GOT3 (cell line): ENCODE measurements at regions not wholly inside any gene's neighbourhood (a gene's known extent, or its start where the extent isn't known, plus 50 kb on each side); places are given as distances from the start of the nearest gene placed in this dataset.

Experiments used
- DNase-seq: peaks from one replicate; lab custom pipeline; 2025; ENCODE audit warnings: mixed read lengths; lab: John Stamatoyannopoulos, UW

- DNase-seq = no peak
These were observed 143.9 kb upstream of the SSTR1 start for GRCh38 chr14:38063711-38064320.

- no peak for DNase-seq
These were observed 142.5 kb upstream of the SSTR1 start for GRCh38 chr14:38065106-38065762.

GRCh38 chr14:38070061-38070588, 137.6 kb upstream of the SSTR1 start:
- no peak for DNase-seq

DNA sequence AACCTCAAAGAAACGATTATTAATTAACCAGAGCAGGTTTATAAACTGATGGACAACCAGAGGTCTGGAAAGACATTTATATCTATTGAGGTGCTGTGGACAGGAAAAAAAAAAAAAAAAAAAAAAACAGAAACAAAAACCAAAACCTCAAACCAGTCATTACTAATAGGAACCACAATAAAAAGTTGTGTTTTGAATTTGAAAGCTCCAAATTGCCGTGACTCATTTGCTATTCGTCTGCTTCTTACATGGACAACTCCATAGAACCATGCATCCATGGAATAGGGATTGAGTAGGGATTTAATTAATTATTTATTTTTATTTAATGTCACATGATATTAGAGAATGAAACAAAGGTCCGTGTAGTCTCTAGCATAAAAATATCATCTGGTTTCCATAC, 134.1 kb upstream of the SSTR1 start:
- DNase-seq = no peak

GRCh38 chr14:38074081-38074480, 133.6 kb upstream of the SSTR1 start:
- DNase-seq = no peak

DNA sequence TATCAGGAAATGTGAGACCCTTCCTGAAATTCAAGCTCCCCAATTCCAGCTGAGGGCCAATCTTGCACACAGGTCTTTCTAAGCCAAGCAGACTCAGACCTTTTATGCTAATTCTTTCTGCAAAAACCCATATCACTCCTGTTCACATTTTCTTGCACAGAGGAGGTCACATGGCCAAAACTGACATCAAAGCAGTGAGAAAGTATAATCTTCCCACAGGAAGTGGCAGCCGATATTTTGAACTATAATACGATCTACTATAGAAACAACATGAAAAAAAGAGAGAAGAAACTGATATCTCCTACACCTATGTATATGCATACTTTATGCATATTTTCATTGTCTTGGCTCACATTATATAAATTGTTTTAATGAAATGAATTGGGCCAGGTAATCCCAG, 132.9 kb upstream of the SSTR1 start:
- no peak for DNase-seq

- no peak for DNase-seq
These were observed 129.3 kb upstream of the SSTR1 start for GRCh38 chr14:38078393-38078792.

DNA sequence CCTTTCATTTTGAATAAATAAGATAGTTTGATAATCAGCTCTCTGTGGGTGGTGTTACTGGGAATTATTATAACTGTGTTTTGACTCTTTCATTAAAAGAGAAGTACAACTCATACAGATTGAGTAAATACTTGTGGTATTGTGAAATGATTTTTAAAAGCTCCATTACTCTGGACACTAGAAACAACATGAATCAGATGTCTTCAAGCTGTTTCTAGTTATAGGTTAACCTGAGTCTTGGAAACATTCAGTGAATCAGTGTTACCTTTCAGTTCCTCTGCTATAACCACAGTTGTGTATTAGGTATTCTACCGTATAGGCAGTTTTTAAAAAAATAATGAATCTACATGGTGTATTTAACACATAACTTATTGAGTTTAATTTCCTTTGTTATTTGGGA, 128.4 kb upstream of the SSTR1 start:
- no peak for DNase-seq

GRCh38 chr14:38079886-38080285, 127.8 kb upstream of the SSTR1 start:
- DNase-seq = no peak

DNA sequence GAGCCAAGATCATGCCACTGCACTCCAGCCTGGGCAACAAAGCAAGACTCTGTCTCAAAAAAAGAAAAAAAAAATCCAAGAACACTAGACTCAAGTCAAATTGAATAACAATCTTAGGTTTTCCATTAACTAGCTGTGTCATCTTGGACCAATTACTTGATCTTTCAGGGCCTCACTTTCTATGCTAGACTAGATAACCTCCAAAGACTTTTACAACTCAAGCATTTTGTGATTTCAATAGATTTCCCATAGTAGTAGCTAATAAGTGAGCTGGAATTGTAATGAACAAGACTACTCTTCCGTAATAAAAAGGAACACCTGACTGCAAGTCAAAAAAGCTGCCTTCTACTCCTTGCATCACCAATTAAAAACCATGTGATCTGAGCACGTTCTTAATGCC, 127.0 kb upstream of the SSTR1 start:
- DNase-seq = no peak

DNA sequence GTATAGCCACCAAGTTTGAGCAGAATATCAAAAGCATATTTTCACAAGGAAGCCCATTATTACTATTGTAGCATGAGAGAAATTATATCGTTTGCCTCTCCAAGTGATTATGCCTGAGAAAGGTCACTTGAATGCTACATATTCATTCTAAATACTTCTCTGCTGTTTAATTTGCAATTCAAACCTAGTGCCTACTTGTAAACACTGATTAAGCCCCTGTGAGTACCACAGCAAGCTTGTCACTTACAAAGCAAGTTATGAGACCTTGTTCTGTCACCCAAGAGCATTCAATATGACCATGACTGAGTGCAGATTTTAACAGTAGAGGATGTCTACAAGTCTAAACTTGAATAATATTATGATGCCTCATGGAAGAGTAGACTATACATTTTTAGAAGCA, 124.7 kb upstream of the SSTR1 start:
- DNase-seq = no peak

DNA sequence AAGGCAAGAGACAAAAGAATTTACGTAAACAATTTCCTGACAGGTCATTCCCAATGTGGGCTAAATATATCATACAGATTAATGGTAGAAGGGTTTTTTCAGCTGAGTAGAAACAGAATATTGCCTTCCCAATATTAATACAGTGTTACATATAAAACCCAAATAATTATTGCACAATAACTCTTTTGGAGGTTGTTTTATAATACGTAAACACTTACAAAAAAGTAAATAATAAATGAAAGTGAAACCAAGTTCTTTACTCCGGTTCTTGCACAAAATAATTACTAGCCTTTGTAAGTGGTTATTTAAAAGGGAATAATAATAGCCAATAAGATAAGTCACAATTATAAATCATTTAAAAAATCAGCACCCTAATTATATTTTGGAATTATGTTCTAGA, 118.6 kb upstream of the SSTR1 start:
- DNase-seq = no peak

GRCh38 chr14:38090506-38090905, 117.2 kb upstream of the SSTR1 start:
- DNase-seq = no peak

DNA sequence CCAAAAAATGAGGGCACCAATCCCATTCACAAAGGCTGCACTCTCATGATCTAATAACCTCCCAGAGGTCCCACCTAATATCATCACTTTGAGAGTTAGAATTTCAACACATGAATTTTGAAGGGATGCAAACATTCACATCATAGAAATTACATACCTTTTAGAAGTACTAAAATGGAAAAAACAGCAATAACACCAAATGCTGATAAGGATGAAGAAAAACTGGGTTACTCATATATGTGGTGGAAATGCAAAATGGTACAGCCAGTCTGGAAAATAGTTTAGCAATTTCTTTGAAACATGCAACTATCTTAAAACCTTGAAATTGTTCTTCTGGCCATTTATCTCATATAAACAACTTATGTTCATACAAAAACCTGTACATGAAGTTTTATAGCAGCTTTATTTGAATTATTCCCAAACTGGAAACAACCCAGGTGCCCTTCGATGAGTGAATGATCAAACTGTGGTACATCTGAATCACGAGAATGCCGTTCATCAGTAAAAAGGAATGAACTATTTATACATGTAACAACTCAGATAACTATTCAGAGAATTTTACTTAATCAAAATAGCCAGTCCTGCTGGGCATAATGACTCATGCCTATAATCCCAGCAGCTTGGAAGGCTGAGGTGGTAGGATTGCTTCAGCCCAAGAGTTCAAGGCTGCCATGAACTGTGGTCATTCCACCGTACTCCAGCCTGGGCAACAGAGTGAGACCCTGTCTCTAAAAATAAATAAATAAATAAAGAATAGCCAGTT, 109.4 kb upstream of the SSTR1 start:
- no peak for DNase-seq

DNA sequence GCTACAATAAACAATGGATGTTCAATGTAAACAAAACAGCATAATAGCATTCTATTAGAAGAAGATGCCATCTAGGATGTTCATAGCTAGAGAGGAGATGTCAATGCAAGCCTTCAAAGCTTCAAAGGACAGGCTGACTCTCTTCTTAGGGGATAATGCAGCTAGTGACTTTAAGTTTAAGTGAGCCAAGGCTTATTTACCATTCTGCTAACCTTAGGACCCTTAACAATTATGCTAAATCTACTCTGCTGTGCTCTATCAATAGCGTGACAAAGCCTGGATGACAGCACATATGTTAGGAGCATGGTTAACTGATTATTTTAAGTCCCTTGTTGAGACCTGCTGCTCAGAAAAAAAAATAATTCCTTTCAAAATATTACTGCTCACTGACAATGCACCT, 106.0 kb upstream of the SSTR1 start:
- DNase-seq = no peak

GRCh38 chr14:38103542-38104225, 104.0 kb upstream of the SSTR1 start:
- no peak for DNase-seq

DNA sequence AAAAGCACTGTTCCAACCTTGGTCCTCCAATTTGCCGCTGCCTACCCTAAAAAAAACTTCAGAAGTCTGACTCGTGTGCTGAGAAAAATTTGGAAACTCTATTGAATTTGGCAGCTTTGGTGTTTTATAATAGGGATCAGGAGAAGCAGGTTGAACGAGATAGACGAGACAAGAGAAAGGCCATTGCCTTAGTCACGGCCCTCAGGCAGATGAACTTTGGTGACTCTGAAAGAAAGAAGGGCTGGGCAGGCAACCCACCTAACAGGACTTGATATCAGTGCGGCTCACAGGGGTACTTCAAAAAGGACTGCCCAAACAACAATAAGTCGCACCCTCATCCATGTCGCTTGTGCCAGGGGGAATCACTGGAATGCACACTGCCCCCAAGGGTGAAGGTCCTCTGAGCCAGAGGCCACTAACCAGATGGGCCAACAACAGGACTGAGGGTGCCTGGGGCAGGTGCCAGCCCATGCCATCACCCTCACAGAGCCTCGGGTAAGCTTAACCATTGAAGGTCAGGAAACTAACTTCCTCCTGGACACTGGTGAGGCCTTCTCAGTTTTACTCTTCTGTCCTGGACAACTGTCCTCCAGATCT, 102.5 kb upstream of the SSTR1 start:
- DNase-seq = no peak

DNA sequence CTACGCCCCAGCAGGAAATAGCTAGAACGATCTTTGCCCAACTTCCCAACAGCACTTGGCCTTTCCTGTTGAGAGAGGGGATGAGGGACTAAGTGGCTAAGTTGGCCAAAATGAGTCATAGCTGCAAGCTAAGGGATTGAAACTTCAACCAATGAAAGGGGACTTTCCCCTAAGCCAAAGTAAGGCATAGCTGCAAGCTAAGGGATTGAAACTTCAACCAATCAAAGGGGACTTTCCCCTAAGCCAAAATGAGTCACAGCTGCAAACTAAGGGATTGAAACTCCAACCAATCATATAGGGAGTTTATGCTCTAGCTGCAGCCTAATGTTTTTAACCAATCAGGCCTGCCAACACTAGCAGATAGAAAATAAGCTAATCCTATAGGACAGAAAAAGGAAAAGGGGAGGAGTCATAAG, 100.5 kb upstream of the SSTR1 start:
- no peak for DNase-seq

GRCh38 chr14:38108681-38109080, 99.0 kb upstream of the SSTR1 start:
- DNase-seq = no peak

GRCh38 chr14:38110258-38110657, 97.4 kb upstream of the SSTR1 start:
- no peak for DNase-seq

DNA sequence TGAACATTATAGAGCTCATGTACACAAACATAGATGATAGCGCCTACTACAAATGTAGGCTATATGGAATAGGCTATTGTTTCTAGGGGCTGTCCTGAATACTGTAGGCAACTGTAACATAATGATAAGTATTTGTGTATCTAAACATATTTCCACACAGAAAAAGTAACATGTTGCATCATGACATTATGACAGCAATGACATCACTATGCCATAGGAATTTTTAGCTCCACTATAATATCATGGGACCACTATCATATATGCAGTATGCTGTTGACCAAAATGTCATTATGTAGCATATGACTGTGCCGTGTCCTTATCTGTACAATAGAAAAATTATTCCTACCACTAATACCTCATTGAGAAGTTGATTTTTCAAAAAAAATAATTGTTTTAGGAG, 96.7 kb upstream of the SSTR1 start:
- DNase-seq = no peak

GRCh38 chr14:38113546-38113945, 94.2 kb upstream of the SSTR1 start:
- DNase-seq = no peak
